Activated CD8-positive, alpha-beta T cell treated with anti-CD3 and anti-CD28 coated beads for 36 hours (primary cell): ENCODE measurements at regions not wholly inside any gene's neighbourhood (a gene's known extent, or its start where the extent isn't known, plus 50 kb on each side); places are given as distances from the start of the nearest gene placed in this dataset.

Source experiments
- ATAC-seq: fragments of 200-7000 bp; cut with Tn5 transposase; one replicate; pipeline ENCODE4 v1.10.0; 2021; ENCODE audit warnings: mild to moderate bottlenecking, moderate library complexity
- CTCF ChIA-PET: fragments of 350-600 bp; sonication (Branson Sonifier 250); formaldehyde crosslinking; loops from one replicate; lab custom pipeline; 2021; ENCODE audit warnings: antibody characterized with exemption; lab: Charles Lee
- POLR2A ChIA-PET: fragments of 350-600 bp; sonication (Branson Sonifier 250); formaldehyde crosslinking; loops from one replicate; lab custom pipeline; 2021; ENCODE audit warnings: antibody characterized with exemption; lab: Charles Lee
- DNase-seq: peaks from one replicate; pipeline ENCODE4 v3.0.0-alpha.2; 2020
- H3K27ac Mint-ChIP-seq: one replicate; pipeline ENCODE4 v1.8.0; 2021; ENCODE audit warnings: mild to moderate bottlenecking, mixed read lengths
- H3K27me3 Mint-ChIP-seq: one replicate; pipeline ENCODE4 v1.8.0; 2021; ENCODE audit warnings: mixed read lengths
- H3K36me3 Mint-ChIP-seq: one replicate; pipeline ENCODE4 v1.8.0; 2021; ENCODE audit warnings: low read depth, mixed read lengths
- H3K4me1 Mint-ChIP-seq: one replicate; pipeline ENCODE4 v1.8.0; 2021; ENCODE audit warnings: low read depth, mixed read lengths
- H3K4me3 Mint-ChIP-seq: one replicate; pipeline ENCODE4 v1.8.0; 2021; ENCODE audit warnings: mild to moderate bottlenecking, moderate library complexity, mixed read lengths
- H3K9me3 Mint-ChIP-seq: one replicate; pipeline ENCODE4 v1.8.0; 2021; ENCODE audit warnings: mixed read lengths
- CTCF ChIP-seq: fragments of 200-600 bp; IDR thresholded peaks from one replicate; pipeline ENCODE4 v1.8.0; 2022; ENCODE audit warnings: antibody characterized with exemption, mild to moderate bottlenecking
- intact Hi-C: fragments of 100-400 bp; cut with micrococcal nuclease; formaldehyde crosslinking; loops from one replicate; pipeline ENCODE4 v1.10.0; 2022

GRCh38 chr12:100675432-100675831 lies 101.9 kb downstream of the GAS2L3 start:
- Mint-ChIP-seq H3K9me3 (no peaks in the 10 kb centered on the region), H3K27ac (no peak overlapping the region), H3K4me1 (no peaks in the 10 kb centered on the region), H3K27me3 (peaks cover 7% of the 10 kb centered on the region), H3K36me3 (no peaks in the 10 kb centered on the region), H3K4me3 (no peak overlapping the region)
- POLR2A ChIA-PET: interaction anchor here (0.5 kb wide), 1 partner anchor 672 kb away, joined by 3 read pairs; no protein-coding TSS in a partner anchor
- DNase-seq (peak; percentile 14), ATAC-seq (no peak)
- intact Hi-C loops: loop anchor here (10.0 kb wide), 1 partner anchor 331 kb away; no protein-coding TSS in a partner anchor
- TF ChIP-seq CTCF: no peak
- CTCF ChIA-PET: no interaction called here

GRCh38 chr12:100681074-100681473 lies 107.6 kb downstream of the GAS2L3 start:
- CTCF ChIA-PET: no interaction called here
- Mint-ChIP-seq H3K4me3 (no peak overlapping the region), H3K9me3 (peaks cover 3% of the 10 kb centered on the region), H3K27me3 (peaks cover 8% of the 10 kb centered on the region), H3K27ac (no peak overlapping the region), H3K4me1 (no peaks in the 10 kb centered on the region), H3K36me3 (no peaks in the 10 kb centered on the region)
- DNase-seq (no peak), ATAC-seq (no peak)
- no peak for TF ChIP-seq CTCF
- POLR2A ChIA-PET: no interaction called here
- intact Hi-C loops: no loop called here

GRCh38 chr12:100682178-100682577 lies 108.7 kb downstream of the GAS2L3 start:
- H3K27ac Mint-ChIP-seq: no peak overlapping the region
- DNase-seq (no peak), ATAC-seq (no peak)
- H3K9me3 Mint-ChIP-seq: peaks cover 7% of the 10 kb centered on the region
- intact Hi-C loops: no loop called here
- CTCF ChIA-PET: interaction anchor here (1.0 kb wide), 1 partner anchor 10 kb away, joined by 3 read pairs; no protein-coding TSS in a partner anchor
- H3K4me1 Mint-ChIP-seq: no peaks in the 10 kb centered on the region
- POLR2A ChIA-PET: no interaction called here
- no peak for TF ChIP-seq CTCF
- H3K27me3 Mint-ChIP-seq: peaks cover 8% of the 10 kb centered on the region
- H3K36me3 Mint-ChIP-seq: no peaks in the 10 kb centered on the region
- no peak overlapping the region for H3K4me3 Mint-ChIP-seq

GRCh38 chr12:100687686-100688085 lies 106.9 kb upstream of the ANO4 start:
- POLR2A ChIA-PET: no interaction called here
- H3K27ac Mint-ChIP-seq: no peak overlapping the region
- peaks cover 7% of the 10 kb centered on the region for H3K9me3 Mint-ChIP-seq
- DNase-seq (no peak), ATAC-seq (no peak)
- H3K4me3 Mint-ChIP-seq: no peak overlapping the region
- TF ChIP-seq CTCF: no peak
- H3K27me3 Mint-ChIP-seq: peaks cover under 1% of the 10 kb centered on the region
- CTCF ChIA-PET: interaction anchor here (0.7 to 2.5 kb wide), 2 partner anchors 11 to 16 kb away, joined by 3 to 13 read pairs; no protein-coding TSS in a partner anchor
- H3K36me3 Mint-ChIP-seq: no peaks in the 10 kb centered on the region
- H3K4me1 Mint-ChIP-seq: no peaks in the 10 kb centered on the region
- intact Hi-C loops: no loop called here

- Mint-ChIP-seq H3K27me3 (no peaks in the 10 kb centered on the region), H3K36me3 (no peaks in the 10 kb centered on the region), H3K4me3 (no peak overlapping the region), H3K9me3 (peaks cover 8% of the 10 kb centered on the region), H3K27ac (no peak overlapping the region), H3K4me1 (no peaks in the 10 kb centered on the region)
- CTCF ChIA-PET: interaction anchor here (0.7 to 2.5 kb wide), 2 partner anchors 10 to 17 kb away, joined by 3 to 13 read pairs; no protein-coding TSS in a partner anchor
- ATAC-seq (no peak), DNase-seq (no peak)
- POLR2A ChIA-PET: no interaction called here
- no peak for TF ChIP-seq CTCF
- intact Hi-C loops: no loop called here
Measured at GRCh38 chr12:100688451-100688864, 106.1 kb upstream of the ANO4 start.
